HPDE6-E6E7 (cell line): ENCODE measurements at regions not wholly inside any gene's neighbourhood (a gene's known extent, or its start where the extent isn't known, plus 50 kb on each side); places are given as distances from the start of the nearest gene placed in this dataset.
A peak's percentile ranks its signal among the peaks of the same experiment; 100 is the strongest.
"Not testable (repeated sequence)": the region's sequence is repeated elsewhere in the genome, so short reads cannot be mapped to it uniquely, and the experiment has no call there.

Experiments used
- DNase-seq: peaks from one replicate; pipeline ENCODE4 v3.0.0; 2011; ENCODE audit warnings: missing footprints; ENCODE audit errors: extremely low spot score

DNA sequence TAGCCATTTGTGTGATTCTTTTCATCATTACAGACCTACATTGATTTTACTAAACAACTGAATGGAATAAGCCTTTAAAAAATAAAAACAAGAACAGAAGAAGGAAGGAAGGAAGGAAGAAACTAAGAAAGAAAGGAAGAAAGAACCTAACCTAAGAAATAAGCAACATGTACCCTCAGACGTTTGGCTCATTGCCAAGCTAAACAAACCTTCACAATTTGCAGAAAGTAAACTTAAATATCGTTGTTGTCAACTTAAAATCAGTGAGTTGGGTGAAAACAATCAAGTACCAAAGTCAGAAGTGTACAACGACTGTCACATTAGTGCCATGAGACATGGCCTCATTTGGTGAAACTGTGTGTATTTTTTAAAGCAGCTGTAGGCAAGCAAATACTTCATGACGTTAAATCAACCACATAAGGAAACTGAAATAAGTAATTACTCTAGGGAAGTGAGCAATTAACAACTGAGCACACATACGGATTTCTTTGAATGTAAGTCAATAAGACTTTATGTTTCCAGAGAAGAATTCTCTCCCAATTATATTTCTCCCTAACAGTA, 313.1 kb upstream of the TMPRSS15 start:
- no peak for DNase-seq

- no peak for DNase-seq
Measured at GRCh38 chr21:18722193-18722592, 318.6 kb upstream of the TMPRSS15 start.

GRCh38 chr21:18723171-18723570, 319.6 kb upstream of the TMPRSS15 start:
- no peak for DNase-seq

- DNase-seq = no peak
Measured at GRCh38 chr21:18725653-18726052, 322.1 kb upstream of the TMPRSS15 start.

- no peak for DNase-seq
Measured at GRCh38 chr21:18741954-18742353, 338.4 kb upstream of the TMPRSS15 start.

- DNase-seq = no peak
Measured at GRCh38 chr21:18743531-18743930, 339.9 kb upstream of the TMPRSS15 start.

GRCh38 chr21:18744840-18745239, 341.3 kb upstream of the TMPRSS15 start:
- DNase-seq = no peak

DNA sequence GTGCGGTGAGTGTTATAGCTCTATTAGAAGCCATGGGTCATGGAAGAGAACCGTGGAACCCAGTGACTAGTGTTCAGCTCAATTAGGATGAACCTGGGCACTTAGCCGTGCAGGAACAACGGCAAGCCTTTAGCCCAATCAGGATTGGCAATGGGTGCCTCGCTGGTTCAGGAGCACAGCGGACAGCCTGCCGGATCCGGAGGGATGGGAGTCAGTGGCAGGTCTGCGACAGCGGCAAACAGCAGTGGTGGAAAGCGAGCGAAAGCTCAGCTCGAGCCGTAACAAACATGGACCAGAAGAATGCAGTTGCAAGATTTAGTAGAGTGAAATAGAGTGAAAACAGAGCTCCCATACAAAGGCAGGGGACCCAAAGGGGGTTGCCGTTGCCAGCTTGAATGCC, 349.3 kb upstream of the TMPRSS15 start:
- DNase-seq = not testable (repeated sequence)

GRCh38 chr21:18756272-18756671, 352.7 kb upstream of the TMPRSS15 start:
- not testable (repeated sequence) for DNase-seq

DNA sequence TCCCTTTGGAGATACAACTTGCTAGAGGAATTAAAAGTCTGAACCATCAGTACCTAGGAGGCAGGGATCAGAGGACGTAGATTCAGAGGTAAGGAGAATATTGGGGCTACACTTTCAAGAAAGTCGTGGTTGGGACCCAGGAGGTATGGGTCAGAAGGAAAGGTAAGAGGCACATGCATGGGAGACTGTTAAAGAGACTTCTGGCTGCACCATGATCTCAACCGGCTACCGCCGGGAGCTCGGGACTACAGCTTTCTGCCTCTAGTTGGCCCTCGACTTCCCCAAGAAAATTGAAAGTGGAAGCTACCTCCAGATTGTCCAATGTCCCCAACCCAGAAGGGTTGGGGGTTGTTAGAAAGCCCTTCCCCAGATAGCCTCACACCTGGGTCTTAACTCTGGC, 355.7 kb upstream of the TMPRSS15 start:
- DNase-seq = no peak

DNA sequence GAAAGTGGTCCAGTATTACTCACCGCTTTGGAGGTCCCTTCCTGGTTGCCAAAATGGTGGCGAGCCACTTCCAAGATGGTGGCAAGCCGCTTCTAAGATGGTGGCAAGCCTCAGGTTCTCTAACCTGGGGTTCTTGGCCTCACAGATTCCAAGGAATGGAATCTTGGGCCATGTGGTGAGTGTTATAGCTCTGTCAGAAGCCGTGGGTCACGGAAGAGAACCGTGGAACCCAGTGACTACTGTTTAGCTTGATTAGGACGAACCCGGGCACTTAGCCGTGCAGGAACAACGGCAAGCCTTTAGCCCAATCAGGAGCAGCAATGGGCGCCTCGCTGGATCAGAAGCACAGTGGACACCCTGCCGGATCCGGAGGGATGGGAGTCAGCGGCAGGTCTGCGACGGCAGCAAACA, 356.2 kb upstream of the TMPRSS15 start:
- no peak for DNase-seq

GRCh38 chr21:18760247-18760646, 356.7 kb upstream of the TMPRSS15 start:
- DNase-seq = no peak

DNA sequence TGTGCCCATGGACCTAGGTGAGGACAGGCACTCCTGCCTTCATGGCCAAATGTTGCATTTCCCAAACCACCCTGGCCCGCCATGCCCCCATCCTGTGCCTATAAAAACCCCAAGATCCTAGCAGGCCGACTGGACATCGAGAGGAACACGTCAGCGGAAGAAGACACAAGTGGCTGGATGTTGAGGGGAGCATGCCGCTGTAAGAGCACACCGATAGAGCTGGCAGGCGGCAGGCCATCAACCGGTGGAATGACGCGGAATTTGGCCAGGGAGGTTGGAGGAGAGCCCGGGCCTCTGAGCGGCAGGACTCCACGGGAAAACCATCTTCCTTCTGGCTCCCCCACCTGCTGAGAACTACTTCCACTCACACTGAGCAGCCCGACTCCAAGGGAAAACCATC, 361.1 kb upstream of the TMPRSS15 start:
- no peak for DNase-seq

- no peak for DNase-seq
Measured at GRCh38 chr21:18769599-18769998, 366.0 kb upstream of the TMPRSS15 start.

- DNase-seq = no peak
Measured at GRCh38 chr21:18771845-18772380, 368.3 kb upstream of the TMPRSS15 start.

GRCh38 chr21:18772404-18772803, 368.8 kb upstream of the TMPRSS15 start:
- DNase-seq = peak; percentile 6

DNA sequence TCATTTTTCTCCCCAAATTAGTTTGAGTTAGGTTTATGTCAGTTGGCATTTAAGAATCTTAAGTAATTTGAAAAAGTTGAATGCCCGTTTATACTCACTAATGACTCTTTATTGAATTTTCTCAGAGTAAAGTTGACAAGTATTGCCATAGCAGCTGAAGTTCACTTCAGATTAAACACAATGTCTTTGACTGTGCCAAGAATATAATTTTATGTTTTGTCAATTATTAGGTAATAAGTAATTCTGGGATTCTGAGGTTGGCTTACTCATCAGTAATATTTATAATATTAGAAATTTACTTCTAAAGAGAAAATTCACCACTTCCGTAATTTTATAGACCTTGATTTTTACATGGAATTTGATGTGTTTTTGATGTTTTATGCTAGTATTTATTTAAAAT, 369.3 kb upstream of the TMPRSS15 start:
- DNase-seq = no peak

GRCh38 chr21:18776936-18777335, 373.4 kb upstream of the TMPRSS15 start:
- no peak for DNase-seq

DNA sequence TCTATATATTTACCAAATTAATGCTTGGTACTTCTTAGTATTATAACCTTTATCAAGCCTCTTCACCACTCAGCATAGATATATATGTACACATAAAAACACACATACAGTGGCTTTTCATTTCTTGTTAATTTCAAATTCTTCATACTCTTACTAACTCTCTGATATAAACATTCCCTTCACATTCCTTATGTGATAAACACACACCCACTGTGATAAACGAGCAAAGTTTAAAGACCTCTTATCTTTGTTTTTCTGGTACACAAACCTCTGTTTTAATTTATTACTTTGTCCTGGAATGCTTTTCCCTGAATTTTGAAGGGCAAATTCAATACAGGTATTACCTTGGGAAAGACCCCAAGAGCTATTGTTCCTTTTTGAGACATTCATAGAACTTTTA, 379.1 kb upstream of the TMPRSS15 start:
- no peak for DNase-seq

DNA sequence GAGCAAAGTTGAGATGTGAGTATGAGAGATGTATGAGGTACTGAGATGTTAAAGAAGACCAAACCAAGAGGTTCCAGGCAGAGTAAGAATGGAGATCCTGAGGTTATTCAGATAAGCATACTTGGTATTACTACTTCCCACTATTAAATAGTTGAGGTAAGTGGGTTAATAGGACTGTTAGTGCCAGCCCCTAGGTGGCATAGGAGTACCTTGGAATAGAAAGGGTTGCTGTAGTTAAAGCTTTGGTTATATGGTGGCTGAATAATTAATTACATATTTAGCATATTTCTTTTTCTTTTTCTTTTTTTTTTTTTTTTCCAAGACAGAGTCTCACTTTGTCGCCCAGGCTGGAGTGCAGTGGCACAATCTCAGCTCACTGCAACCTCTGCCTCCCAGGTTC, 397.9 kb upstream of the TMPRSS15 start:
- DNase-seq = peak; percentile 3

DNA sequence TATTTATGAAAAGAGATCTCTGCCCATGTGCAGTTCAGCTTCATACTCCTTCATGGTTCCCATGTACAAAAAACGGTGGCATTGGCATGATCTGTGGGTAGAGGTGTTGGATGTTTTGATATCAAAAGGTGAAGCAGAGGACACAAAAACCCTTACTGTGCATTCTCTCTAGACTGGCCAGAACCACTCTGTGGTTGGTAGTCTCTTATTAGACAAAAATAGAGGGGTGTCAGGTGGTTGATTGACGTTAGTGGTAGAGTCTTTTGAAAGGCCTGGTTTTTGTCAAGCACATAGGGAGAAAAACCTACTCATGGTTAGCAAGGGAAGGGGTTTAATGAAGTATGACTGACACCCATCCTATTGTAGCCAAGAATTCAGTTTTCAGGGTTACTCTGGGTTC, 400.0 kb upstream of the TMPRSS15 start:
- no peak for DNase-seq

DNA sequence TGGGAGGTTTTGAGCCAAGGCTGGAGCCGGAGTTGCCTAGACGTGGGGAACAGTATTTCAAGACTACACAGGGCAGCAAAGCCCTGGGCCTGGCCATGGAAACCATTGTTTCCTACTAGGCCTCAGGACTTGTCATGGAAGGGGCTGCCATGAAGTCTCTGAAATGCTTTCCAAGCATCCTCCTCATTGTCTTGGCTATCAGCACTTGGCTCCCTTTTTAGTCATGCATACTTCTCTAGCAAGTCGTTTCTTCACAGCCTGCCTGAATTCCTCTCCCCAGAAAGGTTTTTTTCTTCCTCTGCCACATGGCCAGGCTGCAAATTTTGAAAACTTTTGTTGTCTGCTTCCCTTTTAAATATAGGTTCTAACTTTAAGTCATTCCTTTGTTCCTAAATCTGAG, 406.6 kb upstream of the TMPRSS15 start:
- DNase-seq = no peak

DNA sequence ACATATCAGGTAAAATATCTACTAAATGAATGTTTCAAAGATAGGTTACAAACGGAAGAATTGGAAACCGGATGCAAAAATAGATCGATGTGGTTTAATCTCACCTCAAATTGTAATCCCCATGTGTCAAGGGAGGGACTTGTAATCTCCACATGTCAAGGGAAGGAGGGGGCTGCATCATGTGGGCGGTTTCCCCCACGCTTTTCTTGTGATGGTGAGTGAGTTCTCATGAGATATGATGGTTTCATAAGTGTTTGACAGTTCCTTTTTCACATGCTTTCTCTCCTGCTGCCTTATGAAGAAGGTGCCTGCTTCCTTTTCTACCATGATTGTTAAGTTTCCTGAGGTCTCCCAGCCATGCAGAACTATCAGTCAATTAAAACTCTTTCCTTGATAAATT, 408.7 kb upstream of the TMPRSS15 start:
- DNase-seq = no peak

DNA sequence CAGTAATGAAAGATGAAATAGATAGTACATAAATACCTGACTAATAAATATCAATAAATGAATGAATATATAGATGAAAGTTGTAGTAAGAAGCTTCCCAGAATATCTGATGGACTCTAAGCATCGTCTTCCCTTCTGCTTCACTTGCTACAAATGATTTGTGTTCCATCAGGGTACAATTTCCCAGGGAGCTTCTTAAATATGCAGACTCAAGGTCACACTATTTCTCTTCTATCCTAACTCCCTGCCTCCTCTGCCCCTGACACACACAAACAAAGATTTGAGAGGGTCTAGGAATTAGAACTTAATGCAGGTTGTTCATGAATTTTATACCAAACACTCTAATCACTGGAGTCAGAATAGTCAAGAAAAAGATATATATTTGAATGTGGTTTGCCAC, 415.9 kb upstream of the TMPRSS15 start:
- DNase-seq = no peak
